GM19438 (cell line): ENCODE measurements at regions not wholly inside any gene's neighbourhood (a gene's known extent, or its start where the extent isn't known, plus 50 kb on each side); places are given as distances from the start of the nearest gene placed in this dataset.

Source experiments
- ATAC-seq: cut with Tn5 transposase; IDR thresholded peaks from one replicate; pipeline ENCODE4 v1.9.1; 2021; ENCODE audit warnings: low read depth; ENCODE audit not compliant: unreplicated experiment

DNA sequence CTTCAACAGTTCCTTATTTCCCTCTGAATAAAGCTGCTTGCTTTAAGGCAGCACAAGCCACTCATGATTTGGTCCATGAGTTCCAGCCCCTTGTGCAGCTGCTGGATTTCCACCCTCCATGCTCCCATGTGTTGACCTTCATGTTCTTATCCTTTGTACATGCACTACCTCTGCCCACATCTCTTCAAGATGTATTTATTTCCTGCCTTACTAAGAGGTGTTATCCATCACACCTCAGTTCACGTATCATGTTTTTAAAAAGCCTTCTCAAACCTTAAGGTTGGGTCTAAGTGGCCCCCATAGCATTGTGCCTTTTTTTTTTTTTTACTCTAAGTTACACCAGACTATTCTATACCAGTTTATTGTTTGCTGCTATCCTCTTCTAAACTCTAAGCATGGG lies 107.7 kb downstream of the SIPA1L2 start:
- ATAC-seq, result no peak

DNA sequence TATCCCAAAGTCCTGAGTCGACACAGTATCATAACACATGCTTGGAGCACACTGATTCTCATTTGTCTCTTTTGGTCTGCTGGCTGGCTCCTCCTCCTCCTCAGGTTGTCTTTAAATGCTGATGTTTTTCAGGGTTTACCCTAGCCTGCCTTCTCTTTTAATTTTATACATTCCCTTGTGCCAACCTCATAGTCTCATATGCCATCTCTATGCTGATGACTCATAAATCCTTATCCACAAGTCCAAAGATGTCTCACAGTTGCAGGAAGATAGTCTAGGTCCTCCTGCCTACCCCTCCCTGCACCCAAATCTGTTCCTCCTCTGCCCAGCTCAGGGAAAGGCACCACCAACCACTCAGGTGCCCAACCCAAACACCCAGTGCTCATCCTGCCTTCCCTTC lies 108.3 kb downstream of the SIPA1L2 start:
- no peak for ATAC-seq

DNA sequence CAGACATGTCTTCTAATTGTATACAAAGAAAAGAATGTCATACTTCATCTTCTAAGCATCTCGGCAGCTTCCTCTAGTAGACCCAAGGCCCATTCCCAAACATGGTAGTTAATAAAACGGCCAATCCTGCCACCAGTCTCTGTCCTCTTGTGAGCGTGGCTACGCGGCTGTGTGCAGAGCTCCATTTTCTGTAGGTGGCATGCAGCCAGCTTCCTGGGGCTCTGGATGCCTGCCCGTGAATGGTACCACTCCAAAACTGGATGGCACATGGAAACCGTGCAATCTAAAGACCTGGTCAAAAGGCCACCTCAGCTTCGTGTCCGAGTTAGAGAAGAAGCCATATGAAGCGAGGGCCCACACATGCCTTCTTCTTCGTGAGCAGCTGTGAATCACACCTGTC lies 110.7 kb downstream of the SIPA1L2 start:
- no peak for ATAC-seq

DNA sequence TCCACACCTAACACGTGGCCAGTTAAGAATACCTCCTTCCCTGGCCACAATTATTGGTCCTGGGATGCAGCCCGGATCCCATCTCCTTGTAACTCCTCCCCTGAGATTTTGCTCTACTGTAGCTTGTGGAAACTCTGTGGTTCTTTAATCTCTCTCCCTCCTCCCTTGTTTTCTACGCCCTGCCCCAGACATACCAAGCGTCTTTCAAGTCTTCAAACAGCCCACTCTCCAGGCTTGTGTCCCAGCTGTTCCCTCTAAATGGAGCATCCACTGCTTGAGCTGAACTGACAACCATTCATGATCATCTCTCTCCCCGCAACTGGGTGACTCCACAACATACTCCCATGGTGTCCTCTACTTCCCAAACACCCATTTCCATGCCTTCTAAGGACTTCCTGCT lies 111.6 kb downstream of the SIPA1L2 start:
- ATAC-seq, result no peak

DNA sequence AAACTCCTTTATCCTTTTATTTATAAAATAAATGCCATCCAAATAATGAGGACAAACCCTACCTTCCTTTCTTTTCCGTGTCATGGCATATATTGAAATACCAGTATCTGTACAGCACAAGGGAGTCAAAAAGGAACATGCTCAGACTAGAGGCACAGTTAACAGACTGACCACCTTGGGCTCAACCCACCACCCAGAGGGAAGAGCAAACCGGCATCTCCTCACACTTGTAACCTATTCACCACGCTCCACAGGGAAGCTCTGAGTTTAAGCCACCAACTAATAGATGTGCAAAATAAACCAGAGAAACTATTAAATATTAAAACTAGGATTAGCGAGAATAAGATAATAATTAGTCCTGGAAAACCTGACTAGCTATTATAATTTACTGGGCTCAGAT lies 112.7 kb downstream of the SIPA1L2 start:
- ATAC-seq, result no peak

DNA sequence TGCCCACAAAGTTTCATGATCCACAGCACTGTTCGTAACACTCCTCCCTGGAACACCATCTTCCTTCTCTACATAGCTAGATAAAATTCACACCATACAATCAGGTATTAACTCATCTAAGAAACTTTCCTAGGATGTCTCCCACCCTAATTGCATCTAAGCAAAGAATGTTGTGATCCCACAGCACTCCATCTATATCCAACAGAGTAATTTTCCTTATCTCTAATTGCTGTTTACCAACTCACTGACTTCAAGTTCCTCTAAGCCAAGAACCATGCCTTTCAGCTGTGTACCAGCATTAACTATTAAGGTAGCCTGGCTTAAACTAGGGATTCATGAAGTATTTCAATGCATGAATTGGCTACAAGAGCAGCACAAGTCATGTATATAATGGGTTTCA lies 114.2 kb downstream of the SIPA1L2 start:
- ATAC-seq, result no peak

DNA sequence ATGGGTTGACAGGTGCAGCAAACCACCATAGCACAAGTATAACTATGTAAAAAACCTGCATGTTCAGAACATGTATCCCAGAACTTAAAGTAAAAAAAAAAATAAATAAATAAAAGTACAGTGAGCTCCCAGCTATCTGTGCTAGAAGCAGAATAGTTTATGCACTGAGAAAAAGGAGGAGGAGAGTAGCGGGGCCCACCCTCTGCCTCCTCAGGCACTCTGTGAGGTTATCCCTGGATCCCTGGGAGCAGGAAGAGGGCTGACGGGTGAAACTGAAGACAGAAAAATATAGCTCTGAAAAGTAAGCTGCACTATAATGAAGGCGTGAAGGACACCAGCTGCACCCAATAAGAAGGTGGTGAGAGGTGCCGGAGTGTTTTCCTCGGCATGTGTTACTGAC lies 117.2 kb downstream of the SIPA1L2 start:
- no peak for ATAC-seq

DNA sequence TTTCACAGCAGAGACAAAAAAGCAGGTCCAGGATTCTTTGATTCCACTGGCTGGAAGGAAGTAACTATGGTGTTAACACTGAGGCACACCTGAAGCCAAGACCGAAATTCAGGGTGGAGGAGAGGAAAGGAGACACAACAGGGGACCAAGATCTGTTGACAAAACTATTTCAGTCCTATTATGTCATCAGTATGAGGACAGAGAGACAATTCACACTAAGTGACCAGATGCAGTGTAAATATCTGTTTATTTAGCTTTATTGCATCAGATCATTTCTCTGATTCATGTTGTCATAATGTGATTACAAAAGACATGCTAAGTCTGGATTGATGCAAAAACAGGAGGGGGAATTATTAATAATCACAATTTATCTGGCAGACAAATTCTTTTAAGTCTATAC lies 118.8 kb downstream of the SIPA1L2 start:
- ATAC-seq, result no peak

DNA sequence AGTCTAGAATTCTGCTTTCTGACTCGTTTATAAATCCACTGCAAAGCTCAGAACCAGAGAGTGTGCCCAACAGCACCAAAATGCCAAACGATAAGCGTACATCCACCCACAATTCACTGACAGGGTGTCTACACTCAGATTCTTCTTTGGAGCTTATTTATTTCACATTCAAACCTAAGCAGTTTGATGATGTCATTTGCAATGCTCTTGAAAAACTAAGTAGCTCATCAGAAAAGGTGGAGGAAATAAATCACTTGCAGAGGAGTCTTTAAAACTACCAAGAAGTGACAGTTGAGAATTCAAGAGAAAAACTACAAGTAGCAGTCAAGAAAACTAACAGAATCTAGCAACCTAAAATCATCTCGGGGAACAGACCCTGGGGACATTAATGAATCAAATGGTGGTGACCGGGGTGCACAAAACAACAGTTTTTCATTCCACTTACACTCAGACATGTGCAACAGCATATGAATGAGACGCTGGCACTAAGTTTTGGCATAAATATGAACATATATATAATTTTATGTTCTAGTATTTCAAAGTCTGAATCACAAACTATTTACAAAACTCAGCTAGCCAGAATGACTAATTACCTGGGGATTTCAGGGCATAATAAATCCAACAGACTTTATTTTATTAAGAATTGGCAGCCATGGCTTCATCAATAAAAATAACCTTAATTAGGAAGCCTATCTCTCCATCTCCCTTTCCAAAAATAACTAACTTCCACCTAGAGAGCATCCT lies 119.4 kb downstream of the SIPA1L2 start:
- no peak for ATAC-seq

DNA sequence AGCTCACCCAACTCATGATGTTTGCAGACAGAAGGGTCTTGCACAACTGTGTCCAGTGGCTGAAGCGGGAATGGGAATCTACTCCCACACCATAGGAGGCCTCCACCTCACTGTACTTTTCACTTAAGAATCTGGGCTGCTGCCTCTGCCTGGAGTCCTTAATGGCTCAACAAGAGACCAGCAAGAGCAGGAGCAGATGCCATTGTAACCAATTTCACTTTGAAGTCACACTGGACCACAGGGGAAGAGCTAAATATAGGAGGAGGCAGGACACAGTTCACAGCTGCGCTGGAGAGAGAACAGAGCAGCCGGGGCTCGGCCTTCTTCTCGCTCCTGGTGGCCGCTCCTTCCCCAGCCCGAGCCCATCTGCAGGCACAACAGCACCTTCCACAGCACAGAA lies 120.4 kb downstream of the SIPA1L2 start:
- no peak for ATAC-seq

DNA sequence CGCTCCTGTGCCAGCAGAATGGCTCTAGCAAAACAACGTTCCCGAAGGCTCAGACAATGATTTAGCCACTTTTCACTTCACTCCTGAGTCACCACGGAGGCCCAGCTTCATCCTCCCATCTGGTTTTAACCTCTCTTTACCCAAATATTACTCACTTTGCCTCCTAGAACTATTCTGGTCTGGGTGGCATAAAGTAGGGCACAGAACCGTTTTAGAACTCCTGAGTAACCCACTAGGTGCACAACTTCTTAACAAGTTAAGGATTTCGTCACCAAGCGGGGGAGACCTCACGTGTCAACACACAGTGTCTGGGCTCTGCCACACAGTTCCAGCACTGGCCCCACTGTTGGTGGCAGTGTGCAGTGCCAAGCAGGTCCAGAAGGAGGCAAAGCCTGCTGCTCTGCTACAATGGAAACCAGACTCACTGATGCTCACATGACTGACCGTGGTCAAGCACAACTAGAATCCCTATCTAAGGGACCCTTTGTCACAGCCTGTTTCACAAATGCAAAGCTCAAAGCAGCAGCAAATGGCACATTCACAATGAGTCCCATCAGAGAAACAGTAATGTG lies 121.7 kb downstream of the SIPA1L2 start:
- no peak for ATAC-seq

DNA sequence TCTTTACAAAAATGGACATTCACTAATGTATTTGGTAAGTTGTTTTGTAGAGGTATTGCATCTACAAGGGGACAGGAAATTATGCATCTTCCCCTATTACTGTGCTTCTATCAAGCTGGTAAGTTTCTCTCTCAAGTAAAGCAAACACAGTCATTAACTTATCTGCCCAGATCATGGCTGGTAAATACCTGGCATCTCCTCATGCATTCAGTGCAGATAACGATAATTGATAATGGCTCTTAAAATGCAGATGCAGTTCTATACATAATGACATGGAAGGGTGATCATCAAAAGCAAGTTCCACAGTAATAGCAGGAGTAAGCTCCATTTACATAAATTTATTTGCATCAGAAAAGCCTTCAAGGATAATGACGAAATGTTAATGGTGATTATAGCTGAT lies 122.4 kb downstream of the SIPA1L2 start:
- no peak for ATAC-seq

DNA sequence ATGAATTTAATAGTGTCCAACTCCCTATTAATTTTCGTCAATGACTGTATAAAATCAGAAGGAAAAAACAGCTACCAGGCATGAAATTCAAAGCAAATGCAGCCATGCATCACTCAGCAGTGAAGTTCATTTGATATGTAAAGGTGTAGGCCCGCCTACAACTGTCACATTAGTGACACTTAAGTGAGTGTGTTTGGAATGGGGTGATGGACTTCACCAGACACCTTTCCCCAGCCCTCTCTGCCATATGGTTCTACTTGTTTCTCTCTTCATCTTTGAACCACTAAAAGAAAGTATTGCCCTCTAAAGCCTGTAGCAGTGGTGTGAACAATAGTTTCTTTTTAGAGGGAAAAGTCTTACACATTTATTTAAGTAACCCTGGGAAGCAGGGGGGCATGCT lies 124.0 kb downstream of the SIPA1L2 start:
- ATAC-seq, result no peak

DNA sequence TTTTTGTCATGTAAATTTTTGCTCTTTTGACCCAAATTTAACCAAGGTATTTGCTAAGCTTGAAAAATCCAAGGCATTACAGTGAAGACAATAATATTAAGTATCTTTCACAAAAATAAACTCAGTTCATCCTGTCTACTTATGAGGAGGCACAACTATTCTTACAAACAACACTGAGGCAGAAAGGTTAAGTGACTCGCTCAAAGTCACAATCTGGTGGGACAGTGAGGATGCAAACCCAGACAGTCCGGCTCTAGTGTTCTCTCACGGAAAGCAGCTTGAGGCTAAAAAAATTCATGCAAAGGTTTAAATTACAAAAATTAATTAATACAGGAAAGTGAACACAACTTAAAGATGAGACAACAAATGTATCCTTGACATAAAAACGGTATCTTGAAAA lies 125.3 kb downstream of the SIPA1L2 start:
- no peak for ATAC-seq

DNA sequence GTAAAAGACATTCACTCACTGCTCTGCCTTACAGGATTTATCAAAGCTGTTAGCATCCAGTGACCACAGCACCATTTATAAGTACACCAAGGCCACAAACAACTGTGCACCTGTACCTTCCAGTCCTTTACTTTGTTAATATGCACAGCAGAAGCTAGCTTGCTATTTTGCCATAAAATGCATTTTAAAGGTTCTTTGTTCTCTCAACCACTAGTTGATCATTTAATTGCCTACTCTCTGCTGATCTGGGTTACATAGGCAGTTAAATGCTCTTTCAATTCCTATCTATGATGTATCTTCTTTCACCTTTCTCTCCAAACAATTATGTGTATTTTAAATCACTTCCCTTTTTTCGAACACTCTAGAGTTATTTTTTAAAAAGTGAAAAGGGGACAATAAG lies 126.4 kb downstream of the SIPA1L2 start:
- no peak for ATAC-seq

DNA sequence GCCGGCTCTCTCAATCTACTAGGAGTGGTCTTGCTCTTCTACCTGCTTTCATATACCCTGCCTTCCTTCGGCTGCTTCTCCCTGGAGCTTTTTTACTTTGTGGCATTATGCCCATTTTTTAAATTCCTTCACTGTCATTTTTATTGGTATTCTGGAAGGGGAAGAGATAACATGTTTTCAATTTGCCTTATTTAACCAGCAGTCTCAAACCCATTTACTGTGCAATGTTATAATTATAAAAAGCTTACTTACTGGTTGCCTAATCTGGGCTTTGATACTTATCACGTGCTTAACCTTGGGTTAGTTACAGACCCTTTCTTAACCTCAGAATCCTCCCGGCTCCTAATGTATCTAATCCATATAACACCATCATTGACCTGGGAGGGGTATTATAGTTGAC lies 128.1 kb downstream of the SIPA1L2 start:
- ATAC-seq, result no peak

DNA sequence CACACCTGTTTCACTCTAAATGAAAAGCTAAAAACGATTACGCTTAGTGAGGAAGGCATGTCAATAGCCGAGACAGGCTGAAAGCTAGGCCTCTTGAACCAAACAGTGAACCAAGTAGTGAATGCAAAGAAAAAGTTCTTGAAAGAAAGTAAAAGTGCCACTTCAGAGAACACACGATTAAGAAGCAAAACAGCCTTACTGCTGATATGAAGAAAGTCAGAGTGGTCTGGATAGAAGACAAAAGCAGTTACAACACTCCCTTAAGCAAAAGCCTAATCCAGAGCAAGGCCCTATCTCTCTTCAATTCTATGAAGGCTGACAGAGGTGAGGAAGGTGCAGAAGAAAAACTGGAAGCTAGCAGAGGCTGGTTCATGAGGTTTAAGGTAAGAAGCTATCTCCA lies 130.7 kb downstream of the SIPA1L2 start:
- no peak for ATAC-seq

DNA sequence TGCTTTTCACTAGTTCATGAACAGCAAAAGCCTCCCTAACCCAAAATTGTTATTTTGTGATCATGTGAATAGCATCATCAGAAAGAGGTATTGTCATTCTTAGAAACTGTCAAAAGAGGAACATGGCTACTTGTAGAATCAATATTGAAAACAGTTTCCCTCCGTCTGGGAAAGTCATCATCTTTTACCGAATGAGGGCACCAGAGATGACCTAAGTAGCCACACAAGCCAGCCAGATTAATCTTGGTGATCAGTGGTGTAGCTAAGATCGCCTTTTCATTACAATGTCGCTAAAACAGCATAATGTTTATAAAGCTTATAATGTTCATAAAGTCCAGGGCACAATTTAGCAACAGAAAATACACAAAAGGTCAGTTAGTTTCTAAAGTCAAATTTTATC lies 136.1 kb downstream of the SIPA1L2 start:
- ATAC-seq, result no peak

DNA sequence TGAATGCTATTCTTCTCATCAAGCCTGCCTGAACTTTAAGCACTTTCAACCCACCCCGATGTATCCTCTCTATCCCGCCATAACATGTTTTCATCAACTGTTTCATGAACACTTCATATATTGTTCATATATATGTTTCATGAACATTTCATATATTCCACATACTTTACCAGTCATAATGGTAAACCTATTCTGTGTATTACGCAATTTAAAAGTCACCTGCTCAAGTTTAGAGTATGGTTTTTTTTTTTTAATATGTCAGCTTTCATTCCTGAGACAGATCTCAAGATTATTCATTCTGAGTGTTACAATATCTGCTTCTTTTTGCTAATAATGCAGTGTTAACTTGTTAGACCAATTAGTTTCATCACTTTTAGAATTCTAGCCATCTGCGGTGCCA lies 140.7 kb downstream of the SIPA1L2 start:
- no peak for ATAC-seq

DNA sequence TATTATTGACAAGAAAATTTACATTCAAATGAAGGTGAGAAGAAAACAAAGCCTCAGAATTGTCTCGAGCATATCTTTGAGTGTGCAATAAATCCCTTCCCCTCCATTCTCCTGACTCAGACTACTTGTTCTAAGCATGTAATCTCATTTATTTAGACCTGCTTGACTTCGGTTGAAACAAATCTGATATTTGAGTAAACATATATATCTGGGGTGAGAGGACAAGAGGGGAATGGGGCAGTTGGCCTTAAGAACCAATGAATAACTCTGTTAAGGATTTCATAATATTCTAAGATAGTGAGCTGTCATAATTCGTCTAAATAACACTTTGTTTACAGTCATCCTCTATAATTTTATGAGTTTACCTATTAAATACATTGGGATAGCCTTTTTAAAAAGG lies 142.7 kb downstream of the SIPA1L2 start:
- no peak for ATAC-seq

DNA sequence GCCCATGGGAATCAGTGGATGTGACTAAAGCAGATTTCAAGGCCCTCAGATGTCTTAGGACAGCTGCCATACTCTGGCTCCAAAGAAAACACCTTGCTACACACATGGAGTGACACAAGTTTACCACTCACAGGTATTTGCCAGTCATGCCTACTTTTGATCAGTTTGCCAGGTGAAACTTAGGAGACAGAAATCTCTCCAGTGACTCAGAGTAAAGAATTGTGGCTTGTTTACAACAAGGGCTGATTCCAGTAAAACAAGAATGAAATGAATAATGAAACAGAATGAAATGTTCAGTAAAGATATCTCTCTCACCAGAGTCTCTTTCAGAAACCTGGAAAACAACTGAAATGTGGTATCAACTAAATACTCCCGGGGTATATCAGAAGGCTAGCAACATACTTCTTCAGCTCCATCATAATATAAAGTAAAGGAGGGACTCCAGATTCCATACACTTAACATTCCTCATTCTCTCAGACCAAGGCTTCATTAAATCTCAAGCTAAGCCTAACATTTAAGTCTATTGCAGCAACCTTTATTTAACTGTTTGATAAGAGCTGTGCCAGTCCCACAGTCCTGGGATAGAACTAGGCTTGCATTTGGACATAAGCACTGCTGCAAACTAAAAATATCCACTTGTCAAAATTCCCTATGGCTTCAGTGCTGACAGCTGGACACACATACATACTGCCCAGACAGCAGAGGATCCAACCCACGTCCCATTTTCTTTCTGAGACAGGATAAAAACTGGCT lies 143.3 kb downstream of the SIPA1L2 start:
- no peak for ATAC-seq

DNA sequence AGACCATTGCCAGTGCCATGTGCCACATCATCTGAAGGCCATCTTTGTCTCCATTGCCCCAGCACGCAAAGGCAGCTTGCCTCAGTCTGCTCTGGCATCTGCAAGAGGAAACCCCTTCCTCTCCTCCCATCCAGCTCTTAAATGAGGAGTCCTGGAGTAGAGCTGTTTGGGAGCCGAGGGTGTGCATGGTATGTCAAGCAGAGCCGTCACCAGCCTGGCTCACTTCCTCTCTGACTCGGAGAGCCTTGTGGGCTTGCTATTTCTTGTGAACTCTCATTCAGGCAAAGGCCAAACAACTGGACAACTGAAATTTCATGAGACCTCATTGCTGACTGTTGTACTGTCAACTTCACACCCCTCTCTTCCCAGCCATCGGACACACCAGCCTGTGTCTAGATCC lies 143.9 kb downstream of the SIPA1L2 start:
- ATAC-seq, result no peak
